SKM-1 (cell line): ENCODE measurements at regions not wholly inside any gene's neighbourhood (a gene's known extent, or its start where the extent isn't known, plus 50 kb on each side); places are given as distances from the start of the nearest gene placed in this dataset.

Source experiments
- DNase-seq: peaks from one replicate; lab custom pipeline; 2025; ENCODE audit not compliant: unreplicated experiment; lab: John Stamatoyannopoulos, UW

- DNase-seq, result no peak
These were observed 938.9 kb downstream of the CDH11 start for GRCh38 chr16:64182985-64183384.

GRCh38 chr16:64181271-64181925 is 940.5 kb downstream of the CDH11 start:
- no peak for DNase-seq

GRCh38 chr16:64180136-64180900 is 941.5 kb downstream of the CDH11 start:
- no peak for DNase-seq

- DNase-seq, result no peak
These were observed 947.5 kb downstream of the CDH11 start for GRCh38 chr16:64174327-64174726.

- DNase-seq, result no peak
These were observed 949.2 kb downstream of the CDH11 start for GRCh38 chr16:64172652-64173051.

GRCh38 chr16:64172226-64172625 is 949.6 kb downstream of the CDH11 start:
- no peak for DNase-seq

- DNase-seq, result no peak
These were observed 950.2 kb downstream of the CDH11 start for GRCh38 chr16:64171632-64172031.

GRCh38 chr16:64168371-64168770 is 953.5 kb downstream of the CDH11 start:
- DNase-seq, result no peak

- DNase-seq, result no peak
These were observed 953.9 kb downstream of the CDH11 start for GRCh38 chr16:64167936-64168335.

- no peak for DNase-seq
These were observed 956.5 kb downstream of the CDH11 start for GRCh38 chr16:64165368-64165767.

- DNase-seq, result no peak
These were observed 959.1 kb downstream of the CDH11 start for GRCh38 chr16:64162613-64163375.

- DNase-seq, result no peak
These were observed 961.9 kb downstream of the CDH11 start for GRCh38 chr16:64159976-64160375.

GRCh38 chr16:64158941-64159588 is 962.8 kb downstream of the CDH11 start:
- no peak for DNase-seq

- DNase-seq, result no peak
These were observed 968.1 kb downstream of the CDH11 start for GRCh38 chr16:64153718-64154117.

GRCh38 chr16:64151990-64152767 is 969.7 kb downstream of the CDH11 start:
- DNase-seq, result peak; percentile 32

- no peak for DNase-seq
These were observed 971.7 kb downstream of the CDH11 start for GRCh38 chr16:64150193-64150592.

- DNase-seq, result peak; percentile 17
These were observed 972.1 kb downstream of the CDH11 start for GRCh38 chr16:64149756-64150155.

- DNase-seq, result no peak
These were observed 973.5 kb downstream of the CDH11 start for GRCh38 chr16:64148356-64148755.

GRCh38 chr16:64147941-64148340 is 973.9 kb downstream of the CDH11 start:
- DNase-seq, result no peak

- no peak for DNase-seq
These were observed 977.2 kb downstream of the CDH11 start for GRCh38 chr16:64144617-64145016.

- DNase-seq, result no peak
These were observed 983.2 kb downstream of the CDH11 start for GRCh38 chr16:64138621-64139020.
